GM19468 (cell line): ENCODE measurements at regions not wholly inside any gene's neighbourhood (a gene's known extent, or its start where the extent isn't known, plus 50 kb on each side); places are given as distances from the start of the nearest gene placed in this dataset.

ENCODE experiments used
- ATAC-seq: cut with Tn5 transposase; IDR thresholded peaks from one replicate; pipeline ENCODE4 v1.9.1; 2021; ENCODE audit warnings: mild to moderate bottlenecking, moderate library complexity, moderate number of reproducible peaks; ENCODE audit not compliant: unreplicated experiment; ENCODE audit errors: extremely low read depth

GRCh38 chr16:73890186-73891128 lies 406.2 kb upstream of the PSMD7 start:
- ATAC-seq: no peak

DNA sequence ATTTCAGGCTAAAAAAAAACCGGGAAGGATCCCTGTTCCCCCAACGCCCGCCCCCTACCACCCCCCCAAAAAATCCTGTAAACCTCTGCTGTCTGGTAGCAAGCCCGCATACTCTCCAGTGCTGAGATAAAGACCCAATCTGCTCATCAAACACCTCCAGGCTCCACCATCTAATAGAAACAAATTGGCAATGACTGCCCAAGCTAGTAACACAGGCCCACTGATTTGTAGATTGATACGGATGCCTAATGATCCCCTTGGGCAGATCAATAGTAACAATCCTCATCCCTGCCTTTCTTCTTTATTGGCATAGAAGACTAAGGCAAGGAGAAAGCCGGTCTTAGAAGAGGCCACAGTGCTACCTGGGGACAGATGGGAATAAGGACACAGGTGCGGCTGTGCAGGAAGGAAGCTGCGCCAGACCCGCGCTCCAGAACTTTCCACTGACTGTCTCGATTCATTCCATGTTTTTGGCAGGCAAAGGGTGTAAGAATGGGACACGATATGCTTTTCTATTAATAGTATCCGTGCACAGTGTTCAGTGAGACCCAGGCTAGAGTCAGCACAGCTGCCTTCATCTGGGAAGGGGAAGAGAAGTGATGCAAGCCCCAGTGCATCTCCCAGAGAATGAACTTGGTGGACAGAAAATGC lies 407.6 kb upstream of the PSMD7 start:
- no peak for ATAC-seq

GRCh38 chr16:73887911-73888310 lies 408.7 kb upstream of the PSMD7 start:
- no peak for ATAC-seq

DNA sequence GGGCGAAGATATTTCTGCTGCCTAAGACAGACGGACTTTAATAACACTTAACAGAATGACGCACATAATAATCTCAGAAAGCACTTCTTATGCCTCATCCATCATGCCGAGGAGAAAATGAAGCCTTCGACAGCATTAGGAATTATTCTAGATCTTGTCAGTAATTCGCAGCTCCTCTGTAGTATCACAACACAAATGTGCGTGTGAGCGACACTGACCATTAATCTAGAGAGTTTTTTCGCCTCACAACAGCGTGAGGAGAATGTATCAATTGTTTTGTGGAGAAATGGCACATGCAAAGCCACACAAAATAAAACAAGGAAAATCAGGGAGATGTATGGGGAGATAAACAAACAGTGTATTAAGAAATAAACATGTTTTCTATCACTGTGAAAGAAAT lies 410.2 kb upstream of the PSMD7 start:
- no peak for ATAC-seq

GRCh38 chr16:73885319-73885718 lies 411.3 kb upstream of the PSMD7 start:
- no peak for ATAC-seq

DNA sequence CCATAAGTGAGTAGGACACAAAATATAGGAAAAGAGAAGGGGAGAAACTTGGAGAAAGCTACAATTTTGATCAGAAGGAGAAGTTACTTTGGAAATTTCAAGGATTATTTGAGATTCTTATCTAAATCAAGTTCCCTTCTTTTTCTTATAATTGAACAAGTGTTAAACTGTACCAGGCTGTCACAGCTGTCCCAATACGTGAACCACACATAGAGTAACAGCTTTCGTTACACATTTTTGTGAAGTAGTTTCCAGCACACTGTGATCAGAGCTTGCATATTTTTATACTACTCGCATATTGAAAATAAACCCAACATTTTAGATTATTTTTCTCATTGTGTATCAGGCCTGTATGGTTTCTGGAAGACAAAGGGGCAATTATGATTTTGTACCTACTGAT lies 412.8 kb upstream of the PSMD7 start:
- no peak for ATAC-seq

GRCh38 chr16:73883126-73883525 lies 413.5 kb upstream of the PSMD7 start:
- no peak for ATAC-seq

DNA sequence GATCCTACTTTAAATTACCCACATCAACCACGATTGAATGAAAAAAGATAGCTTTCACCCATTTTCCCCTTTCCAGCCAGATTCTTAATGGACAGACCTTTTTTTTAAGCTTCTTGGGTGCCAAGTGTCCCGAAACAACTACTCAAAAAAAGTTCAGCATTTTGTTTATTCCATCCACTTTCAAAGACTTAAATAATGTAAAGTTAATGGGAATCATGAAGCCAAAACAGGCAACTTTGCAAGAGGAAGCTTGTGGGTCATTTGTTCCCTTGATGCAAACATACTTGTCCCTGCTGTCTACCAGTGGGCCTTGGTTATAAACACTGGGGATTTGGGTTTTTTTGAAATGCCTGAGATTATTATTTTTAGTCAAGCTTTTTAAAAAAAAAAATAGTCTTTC lies 414.0 kb upstream of the PSMD7 start:
- no peak for ATAC-seq

DNA sequence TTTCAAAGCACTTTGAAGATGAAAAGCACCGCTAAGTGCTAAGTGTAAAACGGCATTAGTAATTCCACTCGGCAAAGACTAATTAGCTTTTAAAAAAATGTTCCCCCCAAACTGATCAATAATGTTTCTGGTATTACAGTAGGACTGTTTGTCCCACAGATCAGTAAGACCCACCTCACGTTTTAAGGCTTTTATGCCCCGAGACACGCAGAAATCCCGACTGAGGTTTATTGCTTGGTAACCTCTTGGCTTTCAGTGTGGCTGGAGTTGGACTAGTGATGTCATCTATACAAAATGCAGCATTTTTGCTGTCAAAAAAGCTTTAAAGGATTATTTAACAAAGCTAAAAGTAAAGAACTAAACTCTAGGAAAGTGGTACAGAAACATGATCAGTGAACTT lies 414.6 kb upstream of the PSMD7 start:
- no peak for ATAC-seq

- no peak for ATAC-seq
Measured at GRCh38 chr16:73879621-73880020, 417.0 kb upstream of the PSMD7 start.

GRCh38 chr16:73878611-73879010 lies 418.0 kb upstream of the PSMD7 start:
- ATAC-seq: no peak

- no peak for ATAC-seq
Measured at GRCh38 chr16:73877150-73877549, 419.5 kb upstream of the PSMD7 start.

GRCh38 chr16:73875996-73876690 lies 420.5 kb upstream of the PSMD7 start:
- ATAC-seq: no peak

- no peak for ATAC-seq
Measured at GRCh38 chr16:73874324-73874723, 422.3 kb upstream of the PSMD7 start.

DNA sequence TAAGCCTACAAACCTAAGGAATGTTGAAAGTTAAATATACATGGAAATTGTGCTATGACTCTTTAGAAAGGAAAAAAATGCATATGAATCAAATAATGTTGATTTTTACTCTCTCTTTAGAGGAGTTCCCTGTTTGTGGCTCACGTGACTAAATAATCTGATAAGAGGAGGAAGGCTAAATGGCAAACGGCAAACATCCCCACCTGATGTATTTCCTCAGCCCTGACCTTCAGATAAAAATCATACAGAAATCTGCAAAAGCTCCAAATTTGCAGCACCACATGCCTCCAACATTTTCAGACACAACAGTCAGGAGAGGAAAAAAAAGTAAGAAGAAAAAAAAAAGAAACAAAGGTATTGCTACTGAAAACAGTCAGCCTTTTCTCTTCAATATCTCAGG lies 423.0 kb upstream of the PSMD7 start:
- no peak for ATAC-seq

DNA sequence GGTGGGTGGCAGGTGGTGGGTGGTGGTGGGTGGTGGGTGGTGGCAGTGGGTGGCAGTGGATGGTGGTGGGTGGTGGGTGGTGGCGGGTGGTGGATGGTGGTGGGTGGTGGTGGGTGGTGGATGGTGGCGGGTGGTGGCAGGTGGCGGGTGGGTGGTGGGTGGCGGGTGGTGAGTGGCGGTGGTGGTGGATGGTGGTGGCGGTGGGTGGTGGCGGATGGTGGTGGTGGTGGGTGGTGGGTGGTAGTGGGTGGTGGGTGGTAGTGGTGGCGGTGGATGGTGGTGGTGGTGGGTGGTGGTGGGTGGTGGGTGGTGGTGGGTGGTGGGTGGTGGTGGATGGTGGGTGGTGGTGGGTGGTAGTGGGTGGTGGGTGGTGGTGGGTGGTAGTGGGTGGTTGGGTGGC lies 423.8 kb upstream of the PSMD7 start:
- ATAC-seq: no peak

GRCh38 chr16:73871088-73871733 lies 425.4 kb upstream of the PSMD7 start:
- ATAC-seq: no peak

- no peak for ATAC-seq
Measured at GRCh38 chr16:73869126-73869525, 427.5 kb upstream of the PSMD7 start.

- ATAC-seq: no peak
Measured at GRCh38 chr16:73864868-73865267, 431.7 kb upstream of the PSMD7 start.

DNA sequence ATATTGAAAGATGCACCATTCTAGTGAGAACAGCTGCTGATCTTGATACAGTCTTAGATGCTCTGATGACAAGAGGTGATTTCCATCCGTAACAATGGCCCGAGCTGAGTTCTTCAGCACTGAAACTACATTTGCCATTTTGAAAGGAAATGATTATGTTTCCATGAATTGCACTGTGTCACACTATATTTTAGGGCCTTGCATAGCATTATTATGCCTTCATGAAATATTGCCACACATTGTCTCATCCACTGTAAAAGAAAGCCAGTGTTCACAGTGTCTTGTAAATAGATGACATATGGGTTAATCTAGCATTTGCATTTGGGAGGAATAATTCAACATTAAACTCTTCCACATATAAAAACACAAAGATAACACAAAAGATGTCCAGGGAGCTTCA lies 438.3 kb upstream of the PSMD7 start:
- ATAC-seq: no peak

DNA sequence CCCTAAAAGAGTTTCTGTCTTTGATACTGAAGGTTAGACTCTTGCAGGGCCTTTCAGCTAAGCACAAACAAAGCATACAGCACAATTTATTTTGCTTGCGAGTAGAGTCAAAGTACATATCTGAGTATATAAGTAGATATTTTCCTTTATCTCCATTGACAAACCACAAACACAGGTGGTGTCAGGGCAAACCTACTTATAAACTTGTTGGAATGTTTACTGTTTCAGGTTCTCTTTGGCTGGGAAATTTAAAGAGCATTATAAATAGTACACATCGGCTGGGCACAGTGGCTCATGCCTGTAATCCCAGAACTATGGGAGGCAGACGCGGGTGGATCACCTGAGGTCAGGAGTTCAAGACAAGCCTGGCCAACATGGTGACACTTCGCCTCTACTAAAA lies 442.6 kb upstream of the PSMD7 start:
- no peak for ATAC-seq
